ENCODE measurements at regions not wholly inside any gene's neighbourhood (a gene's known extent, or its start where the extent isn't known, plus 50 kb on each side); places are given as distances from the start of the nearest gene placed in this dataset.

DNA sequence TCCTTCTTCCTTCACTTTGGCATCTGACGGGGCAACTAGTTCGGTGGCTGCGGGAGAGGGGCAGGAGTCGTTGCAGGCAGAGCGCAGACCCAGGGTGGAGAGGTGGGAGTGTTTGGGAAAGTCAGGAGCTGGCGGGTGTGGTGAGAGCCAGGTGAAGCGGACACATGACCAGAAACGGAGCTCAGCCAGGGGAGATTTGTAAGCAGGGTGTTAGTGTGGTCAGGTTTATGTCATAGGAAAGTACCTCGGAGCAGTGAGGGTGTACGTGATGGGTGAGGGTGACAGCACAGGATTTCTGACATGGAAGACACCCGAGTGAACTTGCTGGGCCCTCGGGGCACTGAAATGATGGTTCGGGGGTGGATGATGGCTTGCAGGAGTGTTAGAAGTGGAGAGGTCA, 247.4 kb upstream of the TPM1 start:
- Histone ChIP-seq H3K27me3 (ENCODE audit: control insufficient read depth, insufficient read depth, low read length) (no peaks in the 10 kb centered on the region), H3K36me3 (ENCODE audit: control insufficient read depth, insufficient read depth, low read length) (no peaks in the 10 kb centered on the region), H3K4me3 (ENCODE audit: low read depth, low read length) (no peak overlapping the region)
- TF ChIP-seq, protein P1, sequence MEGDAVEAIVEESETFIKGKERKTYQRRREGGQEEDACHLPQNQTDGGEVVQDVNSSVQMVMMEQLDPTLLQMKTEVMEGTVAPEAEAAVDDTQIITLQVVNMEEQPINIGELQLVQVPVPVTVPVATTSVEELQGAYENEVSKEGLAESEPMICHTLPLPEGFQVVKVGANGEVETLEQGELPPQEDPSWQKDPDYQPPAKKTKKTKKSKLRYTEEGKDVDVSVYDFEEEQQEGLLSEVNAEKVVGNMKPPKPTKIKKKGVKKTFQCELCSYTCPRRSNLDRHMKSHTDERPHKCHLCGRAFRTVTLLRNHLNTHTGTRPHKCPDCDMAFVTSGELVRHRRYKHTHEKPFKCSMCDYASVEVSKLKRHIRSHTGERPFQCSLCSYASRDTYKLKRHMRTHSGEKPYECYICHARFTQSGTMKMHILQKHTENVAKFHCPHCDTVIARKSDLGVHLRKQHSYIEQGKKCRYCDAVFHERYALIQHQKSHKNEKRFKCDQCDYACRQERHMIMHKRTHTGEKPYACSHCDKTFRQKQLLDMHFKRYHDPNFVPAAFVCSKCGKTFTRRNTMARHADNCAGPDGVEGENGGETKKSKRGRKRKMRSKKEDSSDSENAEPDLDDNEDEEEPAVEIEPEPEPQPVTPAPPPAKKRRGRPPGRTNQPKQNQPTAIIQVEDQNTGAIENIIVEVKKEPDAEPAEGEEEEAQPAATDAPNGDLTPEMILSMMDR (IDR thresholded peaks at IDR 0.05; ENCODE audit: insufficient read depth, low read length, poor library complexity, severe bottlenecking): no peak
- DNase-seq (ENCODE audit: low read depth): no peak

DNA sequence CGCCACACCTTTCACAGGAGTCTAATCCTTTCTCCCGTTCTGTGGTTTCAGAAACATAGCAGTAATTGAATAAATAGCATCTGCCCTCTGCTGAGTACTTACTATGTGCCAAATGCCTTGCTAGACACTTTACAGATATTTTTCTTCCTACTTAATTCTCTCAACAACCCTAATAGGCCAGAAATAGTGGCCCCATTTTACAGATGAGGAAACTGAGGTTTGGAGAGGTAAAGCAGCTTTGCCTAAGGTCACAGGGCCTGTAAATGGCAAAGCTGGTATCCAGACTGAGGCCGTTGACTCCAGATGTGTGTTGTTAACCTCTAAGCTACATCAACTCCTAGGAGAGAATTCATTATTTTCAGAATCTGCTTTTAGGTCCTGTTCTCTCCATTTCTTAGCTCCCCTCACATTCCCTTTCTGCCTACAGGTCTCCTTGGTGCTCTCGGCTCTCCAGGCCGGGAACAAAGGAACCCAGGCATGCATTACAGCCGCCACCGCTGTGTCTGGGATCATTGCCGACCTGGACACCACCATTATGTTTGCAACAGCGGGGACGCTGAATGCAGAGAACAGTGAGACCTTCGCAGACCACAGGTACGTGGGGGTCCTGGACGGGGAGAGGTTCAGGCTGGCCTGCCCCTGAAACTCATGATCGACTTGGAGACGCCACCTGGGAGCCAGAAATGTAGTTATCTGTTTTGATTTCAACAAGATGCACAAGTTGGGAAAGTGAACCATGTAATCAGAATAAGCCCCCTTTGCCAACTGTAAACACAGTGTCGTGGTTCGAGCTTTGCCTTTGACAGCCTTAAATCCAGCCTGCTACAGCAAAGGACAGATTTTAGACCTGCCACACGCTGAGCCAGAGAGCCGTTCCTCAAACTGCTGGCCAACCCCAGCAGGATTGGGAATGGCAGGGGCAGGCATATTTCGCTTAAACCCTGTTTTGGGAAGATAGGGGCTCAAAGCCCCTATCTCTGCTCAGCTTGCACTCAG, 246.5 kb upstream of the TPM1 start:
- TF ChIP-seq, protein P1 (IDR thresholded peaks at IDR 0.05; ENCODE audit: insufficient read depth, low read length, poor library complexity, severe bottlenecking): no peak
- Histone ChIP-seq H3K36me3 (ENCODE audit: control insufficient read depth, insufficient read depth, low read length) (no peaks in the 10 kb centered on the region), H3K4me3 (ENCODE audit: low read depth, low read length) (no peak overlapping the region), H3K27me3 (ENCODE audit: control insufficient read depth, insufficient read depth, low read length) (no peaks in the 10 kb centered on the region)
- no peak for DNase-seq (ENCODE audit: low read depth)

DNA sequence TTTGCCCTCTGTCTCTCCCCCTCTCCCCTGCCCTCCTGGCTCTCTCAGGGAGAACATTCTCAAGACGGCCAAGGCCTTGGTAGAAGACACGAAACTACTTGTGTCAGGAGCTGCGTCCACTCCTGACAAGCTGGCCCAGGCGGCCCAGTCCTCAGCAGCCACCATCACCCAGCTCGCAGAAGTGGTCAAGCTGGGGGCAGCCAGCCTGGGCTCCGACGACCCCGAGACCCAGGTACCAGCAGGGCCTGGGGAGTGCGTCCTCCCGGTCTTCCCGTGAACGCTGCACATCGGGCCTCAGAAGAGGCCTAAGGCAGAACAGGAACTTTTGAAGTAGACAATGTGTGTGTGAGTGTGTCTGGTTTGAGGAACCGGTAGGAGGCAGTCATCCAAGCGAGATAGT, 245.4 kb upstream of the TPM1 start:
- H3K36me3 ChIP-seq (ENCODE audit: control insufficient read depth, insufficient read depth, low read length): no peaks in the 10 kb centered on the region
- TF ChIP-seq, protein P1 (IDR thresholded peaks at IDR 0.05; ENCODE audit: insufficient read depth, low read length, poor library complexity, severe bottlenecking): no peak
- no peaks in the 10 kb centered on the region for H3K27me3 ChIP-seq (ENCODE audit: control insufficient read depth, insufficient read depth, low read length)

DNA sequence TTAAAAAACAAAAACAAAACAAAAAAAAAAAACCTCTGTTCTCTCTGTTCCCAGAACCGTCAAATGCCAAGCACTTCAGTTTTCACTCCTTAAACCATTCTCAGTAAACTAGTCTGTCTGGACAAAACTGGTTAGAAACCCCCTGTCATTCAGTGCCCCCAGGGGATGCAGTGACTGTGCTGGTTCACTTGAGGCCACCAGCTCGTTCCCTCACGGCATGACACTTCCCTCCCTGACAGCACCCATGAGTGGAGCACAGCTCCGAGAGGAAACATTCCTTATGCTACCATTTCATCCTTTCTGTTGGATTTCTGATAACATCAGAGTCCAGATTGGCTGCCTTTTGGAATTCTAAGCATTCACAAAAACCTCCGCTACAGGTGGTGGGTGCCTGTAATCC, 244.0 kb upstream of the TPM1 start:
- Histone ChIP-seq H3K4me3 (ENCODE audit: low read depth, low read length) (no peak overlapping the region), H3K36me3 (ENCODE audit: control insufficient read depth, insufficient read depth, low read length) (no peaks in the 10 kb centered on the region), H3K27me3 (ENCODE audit: control insufficient read depth, insufficient read depth, low read length) (no peaks in the 10 kb centered on the region)
- TF ChIP-seq, protein P1 (IDR thresholded peaks at IDR 0.05; ENCODE audit: insufficient read depth, low read length, poor library complexity, severe bottlenecking): no peak
- no peak for DNase-seq (ENCODE audit: low read depth)

More for the DNA sequence above, 245.4 kb upstream of the TPM1 start:
- DNase-seq (ENCODE audit: low read depth): no peak
- no peak overlapping the region for H3K4me3 ChIP-seq (ENCODE audit: low read depth, low read length)

DNA sequence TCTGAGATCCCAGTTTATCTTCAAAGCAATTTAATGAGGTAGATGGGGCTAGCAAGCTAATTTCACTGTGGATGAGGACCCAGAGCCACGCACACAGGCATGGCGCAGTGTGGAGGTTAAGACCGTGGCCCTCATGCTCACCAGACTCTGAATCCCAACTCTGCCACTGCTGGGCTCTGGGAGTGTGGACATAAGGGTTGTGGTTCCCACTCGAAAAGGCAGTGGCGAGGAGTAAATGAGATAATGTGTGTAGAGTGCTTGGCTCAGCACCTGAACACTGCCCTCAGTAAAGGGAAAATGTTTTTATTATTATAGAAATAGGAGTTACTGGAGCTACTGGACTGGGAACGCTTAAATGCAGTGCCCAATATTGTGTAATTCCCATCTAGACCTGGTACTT, 243.5 kb upstream of the TPM1 start:
- DNase-seq (ENCODE audit: low read depth): no peak
- Histone ChIP-seq H3K4me3 (ENCODE audit: low read depth, low read length) (no peak overlapping the region), H3K36me3 (ENCODE audit: control insufficient read depth, insufficient read depth, low read length) (no peaks in the 10 kb centered on the region), H3K27me3 (ENCODE audit: control insufficient read depth, insufficient read depth, low read length) (no peaks in the 10 kb centered on the region)
- TF ChIP-seq, protein P1 (IDR thresholded peaks at IDR 0.05; ENCODE audit: insufficient read depth, low read length, poor library complexity, severe bottlenecking): no peak

Data from kidney epithelial cell (primary cell).